OCI-LY3 (cell line): ENCODE measurements at regions not wholly inside any gene's neighbourhood (a gene's known extent, or its start where the extent isn't known, plus 50 kb on each side); places are given as distances from the start of the nearest gene placed in this dataset.
"Not testable (repeated sequence)": the region's sequence is repeated elsewhere in the genome, so short reads cannot be mapped to it uniquely, and the experiment has no call there.

Experiments used
- CTCF ChIP-seq: fragments of 200-600, 300-600 bp; sonication (generic); IDR thresholded peaks from 2 replicates; pipeline ENCODE4 v1.5.1; 2014; ENCODE audit warnings: antibody characterized with exemption, low read length, low read depth
- EZH2phosphoT487 ChIP-seq: fragments of 200-600 bp; shearing (Covaris generic); IDR thresholded peaks from 2 replicates; pipeline ENCODE4 v1.6.1; 2018; ENCODE audit warnings: antibody characterized with exemption, mixed run types, low read depth

GRCh38 chr7:115599184-115599583 lies 431.4 kb downstream of the TFEC start:
- TF ChIP-seq CTCF, EZH2phosphoT487: not testable (repeated sequence)
